Neural crest cell (in vitro differentiated cells): ENCODE measurements at regions not wholly inside any gene's neighbourhood (a gene's known extent, or its start where the extent isn't known, plus 50 kb on each side); places are given as distances from the start of the nearest gene placed in this dataset.

Experiments used
- DNase-seq: peaks from one replicate; pipeline ENCODE4 v3.0.0; 2021; ENCODE audit warnings: low read depth, mixed read lengths, low spot score
- H3K27ac Mint-ChIP-seq: one replicate; pipeline ENCODE4 v1.8.0; 2021; ENCODE audit warnings: mild to moderate bottlenecking, mixed read lengths; ENCODE audit not compliant: unreplicated experiment
- H3K27me3 Mint-ChIP-seq: 2 replicates; pipeline ENCODE4 v1.8.0; 2021; ENCODE audit warnings: low read depth, mild to moderate bottlenecking, mixed read lengths
- H3K36me3 Mint-ChIP-seq: 2 replicates; pipeline ENCODE4 v1.8.0; 2021; ENCODE audit warnings: low read depth, mild to moderate bottlenecking, mixed read lengths
- H3K4me1 Mint-ChIP-seq: 2 replicates; pipeline ENCODE4 v1.8.0; 2021; ENCODE audit warnings: mixed read lengths
- H3K4me3 Mint-ChIP-seq: one replicate; pipeline ENCODE4 v1.8.0; 2021; ENCODE audit warnings: mild to moderate bottlenecking, mixed read lengths
- H3K9me3 Mint-ChIP-seq: 2 replicates; pipeline ENCODE4 v1.8.0; 2021; ENCODE audit warnings: mixed read lengths
- TF ChIP-seq, protein P1 (sequence below): fragments of 200-600 bp; sonication (generic); conservative IDR thresholded peaks from 2 replicates; pipeline ENCODE4 v1.5.0; 2021; ENCODE audit warnings: antibody characterized with exemption, mild to moderate bottlenecking

DNA sequence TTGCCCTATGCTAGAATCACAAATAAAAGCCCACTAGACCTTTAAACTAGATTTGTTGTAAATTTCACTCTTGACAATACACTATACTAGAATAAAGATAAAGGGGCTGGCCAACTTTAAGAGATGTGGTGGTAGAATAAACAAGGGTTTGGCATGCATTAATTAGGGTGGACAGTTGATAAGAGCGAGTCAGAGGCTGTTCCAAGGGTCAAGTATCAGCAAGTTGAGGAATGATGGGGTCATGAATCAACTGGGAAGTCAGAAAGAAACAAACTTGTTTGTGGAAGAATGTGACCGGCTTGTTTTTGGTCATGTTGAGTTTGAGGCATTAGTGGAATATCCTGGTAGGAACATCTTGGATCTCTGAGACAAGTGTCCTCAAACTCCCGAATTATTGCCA, 398.3 kb upstream of the TNP1 start:
- peaks cover 5% of the 10 kb centered on the region for H3K4me1 Mint-ChIP-seq
- no peaks in the 10 kb centered on the region for H3K27me3 Mint-ChIP-seq
- H3K4me3 Mint-ChIP-seq: no peak overlapping the region
- no peaks in the 10 kb centered on the region for H3K36me3 Mint-ChIP-seq
- no peak for DNase-seq
- TF ChIP-seq, protein P1, sequence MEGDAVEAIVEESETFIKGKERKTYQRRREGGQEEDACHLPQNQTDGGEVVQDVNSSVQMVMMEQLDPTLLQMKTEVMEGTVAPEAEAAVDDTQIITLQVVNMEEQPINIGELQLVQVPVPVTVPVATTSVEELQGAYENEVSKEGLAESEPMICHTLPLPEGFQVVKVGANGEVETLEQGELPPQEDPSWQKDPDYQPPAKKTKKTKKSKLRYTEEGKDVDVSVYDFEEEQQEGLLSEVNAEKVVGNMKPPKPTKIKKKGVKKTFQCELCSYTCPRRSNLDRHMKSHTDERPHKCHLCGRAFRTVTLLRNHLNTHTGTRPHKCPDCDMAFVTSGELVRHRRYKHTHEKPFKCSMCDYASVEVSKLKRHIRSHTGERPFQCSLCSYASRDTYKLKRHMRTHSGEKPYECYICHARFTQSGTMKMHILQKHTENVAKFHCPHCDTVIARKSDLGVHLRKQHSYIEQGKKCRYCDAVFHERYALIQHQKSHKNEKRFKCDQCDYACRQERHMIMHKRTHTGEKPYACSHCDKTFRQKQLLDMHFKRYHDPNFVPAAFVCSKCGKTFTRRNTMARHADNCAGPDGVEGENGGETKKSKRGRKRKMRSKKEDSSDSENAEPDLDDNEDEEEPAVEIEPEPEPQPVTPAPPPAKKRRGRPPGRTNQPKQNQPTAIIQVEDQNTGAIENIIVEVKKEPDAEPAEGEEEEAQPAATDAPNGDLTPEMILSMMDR: no peak
- H3K27ac Mint-ChIP-seq: no peak overlapping the region
- H3K9me3 Mint-ChIP-seq: no peaks in the 10 kb centered on the region

DNA sequence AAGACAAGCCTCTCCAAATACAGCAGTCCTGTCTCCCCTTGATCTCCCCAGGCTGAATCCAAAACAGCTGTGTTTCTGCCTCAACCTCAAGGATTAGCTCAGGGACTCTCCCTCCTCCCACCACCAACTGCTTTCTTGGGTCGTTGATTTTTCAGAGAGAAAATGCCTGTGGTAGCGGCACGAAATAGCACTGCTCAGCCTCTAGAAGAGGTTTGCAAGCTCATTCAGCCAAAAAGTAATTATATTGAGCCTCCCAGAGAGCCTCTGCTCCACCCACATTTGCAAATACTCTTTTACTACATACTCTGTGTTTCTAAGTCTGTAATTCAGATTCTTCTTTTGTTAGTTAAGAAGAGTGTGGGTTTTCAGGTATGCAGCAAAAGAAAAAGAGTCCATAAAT, 396.4 kb upstream of the TNP1 start:
- peaks cover 7% of the 10 kb centered on the region for H3K4me1 Mint-ChIP-seq
- H3K27ac Mint-ChIP-seq: peak overlapping the region; percentile 47

DNA sequence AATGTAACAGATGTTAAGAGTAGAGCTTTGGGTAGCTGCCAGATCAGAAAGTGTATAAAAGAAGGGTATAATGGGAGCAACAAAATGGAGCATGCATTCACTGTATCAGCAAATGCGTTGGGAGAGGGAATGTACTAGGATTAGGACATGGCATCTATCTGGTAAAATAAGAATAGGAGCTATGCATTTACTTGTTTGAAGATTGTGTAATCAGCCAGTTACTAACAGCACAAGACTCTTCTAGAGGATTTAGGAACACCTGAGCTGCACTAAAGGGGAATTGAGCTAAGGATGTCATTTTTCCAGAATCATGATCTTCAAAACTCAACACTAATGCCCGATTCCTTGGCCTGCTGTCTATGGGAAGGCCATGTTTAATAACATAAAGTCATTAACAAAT, 394.2 kb upstream of the TNP1 start:
- Mint-ChIP-seq H3K27ac (no peak overlapping the region), H3K4me3 (no peak overlapping the region), H3K4me1 (peaks cover 7% of the 10 kb centered on the region), H3K9me3 (peaks cover 2% of the 10 kb centered on the region), H3K36me3 (no peaks in the 10 kb centered on the region), H3K27me3 (no peaks in the 10 kb centered on the region)
- TF ChIP-seq, protein P1: no peak
- DNase-seq: no peak

More for the DNA sequence above, 396.4 kb upstream of the TNP1 start:
- H3K27me3 Mint-ChIP-seq: no peaks in the 10 kb centered on the region
- no peaks in the 10 kb centered on the region for H3K36me3 Mint-ChIP-seq
- peaks cover 2% of the 10 kb centered on the region for H3K9me3 Mint-ChIP-seq
- no peak for DNase-seq
- TF ChIP-seq, protein P1: no peak
- no peak overlapping the region for H3K4me3 Mint-ChIP-seq

DNA sequence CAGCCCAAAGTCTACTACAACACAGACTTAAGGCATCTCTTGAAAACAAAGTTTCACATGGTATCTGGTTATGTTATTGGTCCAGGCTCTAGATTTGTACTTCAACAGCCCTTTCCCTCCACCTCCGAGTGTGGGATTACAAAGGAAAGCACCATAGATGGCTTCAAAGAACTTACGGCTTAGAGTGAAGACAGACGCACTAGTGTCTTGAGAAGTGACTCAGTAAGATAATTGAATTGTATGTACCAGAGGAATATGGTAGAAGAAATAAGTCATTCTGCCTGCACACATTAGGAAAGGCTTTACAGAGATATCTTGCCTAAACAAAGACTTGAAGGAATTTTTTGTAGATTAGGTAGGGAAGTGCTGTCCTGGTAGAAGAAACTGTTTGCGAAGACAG, 392.3 kb upstream of the TNP1 start:
- Mint-ChIP-seq H3K27me3 (no peaks in the 10 kb centered on the region), H3K36me3 (no peaks in the 10 kb centered on the region), H3K27ac (no peak overlapping the region), H3K9me3 (peaks cover 2% of the 10 kb centered on the region), H3K4me3 (no peak overlapping the region), H3K4me1 (peaks cover 7% of the 10 kb centered on the region)
- TF ChIP-seq, protein P1: no peak
- no peak for DNase-seq

DNA sequence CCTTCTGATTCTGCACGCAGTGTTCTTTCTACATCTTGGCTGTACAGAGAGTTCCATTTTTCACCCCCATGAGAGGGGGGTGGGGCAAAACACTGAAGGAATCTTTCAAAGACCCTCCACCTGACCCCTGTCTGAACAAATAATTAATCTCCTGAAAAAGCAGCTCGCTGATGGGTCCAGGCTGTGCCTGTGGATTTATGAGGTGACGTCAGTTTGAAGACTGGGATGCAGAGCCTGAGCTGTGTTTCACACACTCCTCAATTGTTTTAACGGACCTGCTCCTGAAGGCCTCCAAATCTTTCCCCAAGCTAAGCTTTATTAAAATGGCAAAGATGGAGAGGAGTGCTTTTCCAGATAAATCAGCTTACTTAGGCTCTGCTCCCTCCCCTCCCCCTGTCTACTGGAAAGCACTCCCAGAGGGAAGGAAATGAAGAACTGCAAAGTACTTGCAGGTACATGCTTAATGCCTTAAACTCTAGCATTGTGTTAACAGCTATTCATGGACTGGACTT, 390.2 kb upstream of the TNP1 start:
- no peak overlapping the region for H3K27ac Mint-ChIP-seq
- H3K27me3 Mint-ChIP-seq: no peaks in the 10 kb centered on the region
- TF ChIP-seq, protein P1: no peak
- DNase-seq: no peak
- peaks cover 2% of the 10 kb centered on the region for H3K9me3 Mint-ChIP-seq
- H3K36me3 Mint-ChIP-seq: no peaks in the 10 kb centered on the region
- H3K4me3 Mint-ChIP-seq: no peak overlapping the region
- peaks cover 3% of the 10 kb centered on the region for H3K4me1 Mint-ChIP-seq
